H9 (cell line): ENCODE measurements at regions not wholly inside any gene's neighbourhood (a gene's known extent, or its start where the extent isn't known, plus 50 kb on each side); places are given as distances from the start of the nearest gene placed in this dataset.

Experiments
- DNase-seq: peaks from one replicate; pipeline ENCODE4 v3.0.0-alpha.2; 2017
- H2AFZ ChIP-seq: one replicate; pipeline ENCODE4 v1.6.1; 2013; ENCODE audit warnings: mild to moderate bottlenecking, low read length, control low read depth, moderate library complexity
- H2AK5ac ChIP-seq: 2 replicates; pipeline ENCODE4 v1.6.1; 2013; ENCODE audit warnings: low read length, control low read depth, mixed read lengths; ENCODE audit not compliant: insufficient read length
- H2BK120ac ChIP-seq: one replicate; pipeline ENCODE4 v1.6.1; 2013; ENCODE audit warnings: low read depth, mild to moderate bottlenecking, low read length, control low read depth, inconsistent platforms; ENCODE audit not compliant: poor library complexity, severe bottlenecking
- H2BK12ac ChIP-seq: 2 replicates; pipeline ENCODE4 v1.6.1; 2013; ENCODE audit warnings: low read length, control low read depth, mixed read lengths, low read depth; ENCODE audit not compliant: insufficient read length
- H2BK15ac ChIP-seq: 2 replicates; pipeline ENCODE4 v1.6.1; 2013; ENCODE audit warnings: low read depth, low read length, control low read depth
- H2BK20ac ChIP-seq: one replicate; pipeline ENCODE4 v1.6.1; 2013; ENCODE audit warnings: low read depth, mild to moderate bottlenecking, low read length, control low read depth, inconsistent platforms; ENCODE audit not compliant: poor library complexity, severe bottlenecking
- H2BK5ac ChIP-seq: 2 replicates; pipeline ENCODE4 v1.6.1; 2013; ENCODE audit warnings: low read length, control low read depth, mixed read lengths; ENCODE audit not compliant: insufficient read length
- H3K14ac ChIP-seq: 2 replicates; pipeline ENCODE4 v1.6.1; 2013; ENCODE audit warnings: low read length, control low read depth; ENCODE audit not compliant: insufficient read depth
- H3K18ac ChIP-seq: 2 replicates; pipeline ENCODE4 v1.6.1; 2013; ENCODE audit warnings: low read depth, mild to moderate bottlenecking, mixed read lengths, low read length, control low read depth; ENCODE audit not compliant: insufficient read length
- H3K23ac ChIP-seq: 2 replicates; pipeline ENCODE4 v1.6.1; 2013; ENCODE audit warnings: low read length, control low read depth, mixed read lengths, low read depth; ENCODE audit not compliant: insufficient read length
- H3K23me2 ChIP-seq: 2 replicates; pipeline ENCODE4 v1.6.1; 2013; ENCODE audit warnings: low read depth, mild to moderate bottlenecking, mixed read lengths, low read length, control low read depth; ENCODE audit not compliant: insufficient read length, poor library complexity, severe bottlenecking
- H3K27ac ChIP-seq: 2 replicates; pipeline ENCODE4 v1.5.1; 2013; ENCODE audit warnings: low read length, control low read depth, mixed read lengths, low read depth; ENCODE audit not compliant: insufficient read length
- H3K27me3 ChIP-seq: 2 replicates; pipeline ENCODE4 v1.6.1; 2013; ENCODE audit warnings: low read length, control low read depth, inconsistent platforms; ENCODE audit not compliant: insufficient read depth
- H3K4ac ChIP-seq: 2 replicates; pipeline ENCODE4 v1.6.1; 2013; ENCODE audit warnings: low read depth, mild to moderate bottlenecking, control low read depth, inconsistent platforms, low read length, moderate library complexity
- H3K4me1 ChIP-seq: 2 replicates; pipeline ENCODE4 v1.6.1; 2013; ENCODE audit warnings: low read length, control low read depth, inconsistent platforms; ENCODE audit not compliant: insufficient read depth
- H3K4me2 ChIP-seq: 2 replicates; pipeline ENCODE4 v1.6.1; 2013; ENCODE audit warnings: low read length, control low read depth, mixed read lengths; ENCODE audit not compliant: insufficient read length, insufficient read depth
- H3K56ac ChIP-seq: 2 replicates; pipeline ENCODE4 v1.6.1; 2013; ENCODE audit warnings: low read depth, mild to moderate bottlenecking, mixed read lengths, low read length, control low read depth; ENCODE audit not compliant: insufficient read length
- H3K79me1 ChIP-seq: 2 replicates; pipeline ENCODE4 v1.6.1; 2013; ENCODE audit warnings: low read depth, mild to moderate bottlenecking, moderate library complexity, low read length, control low read depth, inconsistent platforms; ENCODE audit not compliant: insufficient read depth, poor library complexity, severe bottlenecking
- H3K79me2 ChIP-seq: 2 replicates; pipeline ENCODE4 v1.6.1; 2013; ENCODE audit warnings: low read length, control low read depth, inconsistent platforms; ENCODE audit not compliant: insufficient read depth
- H3K9ac ChIP-seq: 2 replicates; pipeline ENCODE4 v1.6.1; 2013; ENCODE audit warnings: low read length, control low read depth, mixed read lengths; ENCODE audit not compliant: insufficient read length; ENCODE audit errors: extremely low read depth
- H3K9me3 ChIP-seq: one replicate; pipeline ENCODE4 v1.6.1; 2013; ENCODE audit warnings: low read depth, low read length, inconsistent platforms; ENCODE audit not compliant: control insufficient read depth
- H3T11ph ChIP-seq: one replicate; pipeline ENCODE4 v1.6.1; 2013; ENCODE audit warnings: mild to moderate bottlenecking, low read length, control low read depth, inconsistent platforms
- H4K20me1 ChIP-seq: one replicate; pipeline ENCODE4 v1.6.1; 2013; ENCODE audit not compliant: control insufficient read depth, insufficient read length, insufficient read depth
- H4K5ac ChIP-seq: 2 replicates; pipeline ENCODE4 v1.6.1; 2013; ENCODE audit warnings: low read depth, mild to moderate bottlenecking, mixed read lengths, low read length, control low read depth; ENCODE audit not compliant: insufficient read length
- H4K8ac ChIP-seq: replicated peaks from 2 replicates; pipeline ENCODE4 v1.6.1; 2013; ENCODE audit warnings: low read length, control low read depth, mixed read lengths, low read depth; ENCODE audit not compliant: insufficient read length
- H4K91ac ChIP-seq: 2 replicates; pipeline ENCODE4 v1.6.1; 2013; ENCODE audit warnings: low read depth, mild to moderate bottlenecking, moderate library complexity, mixed read lengths, low read length, control low read depth; ENCODE audit not compliant: insufficient read length
- H3K27ac Mint-ChIP-seq, 3 experiments: 2 replicates in 2 of 3; 3 replicates in 1 of 3; pipeline ENCODE4 v1.8.0; 2020 to 2021; ENCODE audit warnings: mixed read lengths in 3 of 3, mild to moderate bottlenecking in 1 of 3, moderate library complexity in 1 of 3
- H3K27me3 Mint-ChIP-seq: 2 replicates; pipeline ENCODE4 v1.8.0; 2021; ENCODE audit warnings: low read depth, mild to moderate bottlenecking, moderate library complexity, mixed read lengths
- H3K36me3 Mint-ChIP-seq, 3 experiments: 2 replicates in 2 of 3; 3 replicates in 1 of 3; pipeline ENCODE4 v1.8.0; 2020 to 2021; ENCODE audit warnings: low read depth in 3 of 3, mixed read lengths in 3 of 3; ENCODE audit not compliant: insufficient read depth in 1 of 3
- H3K4me1 Mint-ChIP-seq, 2 experiments: 2 replicates each; pipeline ENCODE4 v1.8.0; 2020; ENCODE audit warnings: mixed read lengths in 2 of 2
- H3K4me3 Mint-ChIP-seq, 2 experiments: 2 replicates in 1 of 2; 3 replicates in 1 of 2; pipeline ENCODE4 v1.8.0; 2020 to 2021; ENCODE audit warnings: mild to moderate bottlenecking in 2 of 2, mixed read lengths in 2 of 2, moderate library complexity in 1 of 2
- H3K9me3 Mint-ChIP-seq, 2 experiments: 2 replicates in 1 of 2; 3 replicates in 1 of 2; pipeline ENCODE4 v1.8.0; 2020; ENCODE audit warnings: mild to moderate bottlenecking in 2 of 2, mixed read lengths in 2 of 2, moderate library complexity in 1 of 2
- CTCF ChIP-seq: fragments of 200-600 bp; sonication (generic); conservative IDR thresholded peaks from 3 replicates; pipeline ENCODE4 v1.8.0; 2021; ENCODE audit warnings: antibody characterized with exemption, mild to moderate bottlenecking
- WGBS: extraction: QIAGEN DNeasy Blood & Tissue Kit; methylation state at CpG from one replicate; pipeline ENCODE4 v1.1.7; 2013; ENCODE audit warnings: missing lambda C conversion rate, low lambda C conversion rate, mixed read lengths; ENCODE audit not compliant: insufficient read length; ENCODE audit errors: extremely low coverage; 5-methylcytosine and 5-hydroxymethylcytosine counted together

DNA sequence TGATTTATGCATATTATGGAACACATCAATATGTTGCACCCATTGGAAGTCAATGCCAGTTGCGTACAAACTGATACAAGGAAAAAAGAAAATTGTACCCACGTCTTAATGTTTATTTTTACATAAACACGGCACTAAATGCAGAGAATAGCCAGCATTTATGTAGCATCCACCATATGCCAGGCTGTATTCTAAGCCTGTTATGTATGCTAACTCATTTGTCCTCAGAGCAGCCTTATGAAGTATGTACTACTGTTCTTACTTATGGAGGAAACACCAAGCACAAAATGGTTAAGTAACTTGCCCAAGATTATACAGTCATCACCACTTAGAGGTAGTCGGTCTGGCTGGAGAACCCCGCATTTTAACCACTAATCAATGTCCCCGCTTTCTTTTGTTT is 837.9 kb upstream of the RBFOX1 start:
- H3K9me3 ChIP-seq: no peaks in the 10 kb centered on the region
- no peak for DNase-seq
- no peak overlapping the region for H3K4me2 ChIP-seq
- no peak for TF ChIP-seq CTCF
- no peak overlapping the region for H3K4ac ChIP-seq
- Mint-ChIP-seq H3K27me3 (no peaks in the 10 kb centered on the region), H3K4me1 (0 out of 4 replicates have a peak, but pooled peaks cover 0 to 3% of the 10 kb centered on the region in 2 experiments), H3K36me3 (no peaks in the 10 kb centered on the region), H3K27ac (no peak overlapping the region), H3K9me3 (no peaks in the 10 kb centered on the region), H3K4me3 (no peak overlapping the region)
- no CpG with 5 or more reads among the region's 6 CpGs for WGBS
- H3K4me1 ChIP-seq: no peaks in the 10 kb centered on the region
- no peak overlapping the region for H3K9ac ChIP-seq
- H3K79me2 ChIP-seq: no peaks in the 10 kb centered on the region
- no peak overlapping the region for H4K91ac ChIP-seq
- H2BK120ac ChIP-seq: no peak overlapping the region
- no peaks in the 10 kb centered on the region for H3K27me3 ChIP-seq
- no peak overlapping the region for H3K27ac ChIP-seq
- H2AFZ ChIP-seq: no peak overlapping the region
- H3K18ac ChIP-seq: no peak overlapping the region
- no peak overlapping the region for H3K14ac ChIP-seq
- H3K79me1 ChIP-seq: no peaks in the 10 kb centered on the region
- no peak overlapping the region for H3T11ph ChIP-seq
- no peak overlapping the region for H3K23ac ChIP-seq
- no peaks in the 10 kb centered on the region for H4K20me1 ChIP-seq
- no peak overlapping the region for H2AK5ac ChIP-seq
- no peaks in the 10 kb centered on the region for H3K23me2 ChIP-seq
- no peak overlapping the region for H2BK5ac ChIP-seq
- no peak overlapping the region for H2BK15ac ChIP-seq
- H4K5ac ChIP-seq: no peak overlapping the region
- H4K8ac ChIP-seq: no peak overlapping the region
- H3K56ac ChIP-seq: no peak overlapping the region
- H2BK12ac ChIP-seq: no peak overlapping the region
- H2BK20ac ChIP-seq: no peak overlapping the region
